ENCODE measurements at regions not wholly inside any gene's neighbourhood (a gene's known extent, or its start where the extent isn't known, plus 50 kb on each side); places are given as distances from the start of the nearest gene placed in this dataset.

DNA sequence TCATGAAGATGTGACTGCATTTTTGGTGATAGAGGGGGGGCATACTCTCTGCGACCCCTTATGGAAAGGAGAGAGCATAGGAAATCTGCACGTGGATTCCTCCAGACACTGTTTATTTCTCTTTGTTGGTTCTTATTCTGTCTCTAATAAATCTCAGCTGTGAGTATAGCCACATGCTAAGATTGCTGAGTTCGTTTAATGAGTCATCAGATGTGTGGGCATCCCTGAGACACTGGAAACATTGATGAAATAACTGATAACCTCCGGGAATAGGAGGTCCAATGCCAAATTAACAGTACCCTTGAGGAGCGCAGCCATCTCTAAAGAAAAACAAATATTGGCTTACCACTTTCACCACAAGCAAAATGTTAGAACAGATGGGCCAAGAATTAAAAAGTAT, 880.2 kb upstream of the NEGR1 start:
- TF ChIP-seq EZH2 (IDR thresholded peaks at IDR 0.05; ENCODE audit: low read depth): no peak
- TF ChIP-seq, protein P1, sequence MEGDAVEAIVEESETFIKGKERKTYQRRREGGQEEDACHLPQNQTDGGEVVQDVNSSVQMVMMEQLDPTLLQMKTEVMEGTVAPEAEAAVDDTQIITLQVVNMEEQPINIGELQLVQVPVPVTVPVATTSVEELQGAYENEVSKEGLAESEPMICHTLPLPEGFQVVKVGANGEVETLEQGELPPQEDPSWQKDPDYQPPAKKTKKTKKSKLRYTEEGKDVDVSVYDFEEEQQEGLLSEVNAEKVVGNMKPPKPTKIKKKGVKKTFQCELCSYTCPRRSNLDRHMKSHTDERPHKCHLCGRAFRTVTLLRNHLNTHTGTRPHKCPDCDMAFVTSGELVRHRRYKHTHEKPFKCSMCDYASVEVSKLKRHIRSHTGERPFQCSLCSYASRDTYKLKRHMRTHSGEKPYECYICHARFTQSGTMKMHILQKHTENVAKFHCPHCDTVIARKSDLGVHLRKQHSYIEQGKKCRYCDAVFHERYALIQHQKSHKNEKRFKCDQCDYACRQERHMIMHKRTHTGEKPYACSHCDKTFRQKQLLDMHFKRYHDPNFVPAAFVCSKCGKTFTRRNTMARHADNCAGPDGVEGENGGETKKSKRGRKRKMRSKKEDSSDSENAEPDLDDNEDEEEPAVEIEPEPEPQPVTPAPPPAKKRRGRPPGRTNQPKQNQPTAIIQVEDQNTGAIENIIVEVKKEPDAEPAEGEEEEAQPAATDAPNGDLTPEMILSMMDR (conservative IDR thresholded peaks at IDR 0.05): no peak

Measured in PC-9 (cell line).